GM12891 (cell line): ENCODE measurements at regions not wholly inside any gene's neighbourhood (a gene's known extent, or its start where the extent isn't known, plus 50 kb on each side); places are given as distances from the start of the nearest gene placed in this dataset.

Experiments
- PAX5 ChIP-seq: IDR thresholded peaks from 2 replicates; pipeline ENCODE4 v1.6.1; 2011; ENCODE audit warnings: low read length, moderate library complexity, mild to moderate bottlenecking; ENCODE audit not compliant: insufficient read depth, severe bottlenecking
- POLR2A ChIP-seq: IDR thresholded peaks from 2 replicates; pipeline ENCODE4 v1.6.1; 2011; ENCODE audit warnings: low read depth, low read length, control low read depth
- POLR2AphosphoS5 ChIP-seq: IDR thresholded peaks from 2 replicates; pipeline ENCODE4 v1.6.1; 2011; ENCODE audit warnings: low read depth, low read length, control low read depth
- POU2F2 ChIP-seq: IDR thresholded peaks from 2 replicates; pipeline ENCODE4 v1.6.1; 2011; ENCODE audit warnings: low read depth, mild to moderate bottlenecking, control low read depth, low read length, moderate library complexity
- SPI1 ChIP-seq: IDR thresholded peaks from 2 replicates; pipeline ENCODE4 v1.6.1; 2011; ENCODE audit warnings: low read depth, low read length, control low read depth
- TAF1 ChIP-seq: IDR thresholded peaks from 2 replicates; pipeline ENCODE4 v1.6.1; 2011; ENCODE audit warnings: low read depth, low read length, control low read depth

DNA sequence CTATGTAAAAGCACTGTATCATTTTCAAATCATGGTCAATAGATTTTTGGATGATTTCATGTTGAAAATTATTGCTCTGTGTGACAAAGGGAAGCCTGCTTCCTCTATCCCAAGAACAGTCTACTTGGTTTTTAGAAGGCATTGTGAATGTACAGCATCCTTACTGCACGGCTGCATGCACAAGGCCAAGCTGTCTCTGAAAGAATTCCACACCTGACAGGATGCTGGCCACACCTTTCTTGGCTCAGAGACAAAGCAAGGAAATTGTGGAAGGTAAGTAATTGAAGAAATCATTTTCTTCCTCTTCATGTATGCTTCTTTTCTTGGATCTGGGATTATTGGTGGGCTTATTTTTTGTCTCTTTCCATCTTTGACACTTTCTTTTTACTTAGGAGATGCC lies 53.7 kb upstream of the VCAN start:
- no peak for TF ChIP-seq POLR2A
- TF ChIP-seq POLR2AphosphoS5, result no peak
- TF ChIP-seq TAF1, result no peak
- TF ChIP-seq PAX5, result no peak
- TF ChIP-seq SPI1, result no peak
- no peak for TF ChIP-seq POU2F2
